ENCODE measurements at regions not wholly inside any gene's neighbourhood (a gene's known extent, or its start where the extent isn't known, plus 50 kb on each side); places are given as distances from the start of the nearest gene placed in this dataset.

DNA sequence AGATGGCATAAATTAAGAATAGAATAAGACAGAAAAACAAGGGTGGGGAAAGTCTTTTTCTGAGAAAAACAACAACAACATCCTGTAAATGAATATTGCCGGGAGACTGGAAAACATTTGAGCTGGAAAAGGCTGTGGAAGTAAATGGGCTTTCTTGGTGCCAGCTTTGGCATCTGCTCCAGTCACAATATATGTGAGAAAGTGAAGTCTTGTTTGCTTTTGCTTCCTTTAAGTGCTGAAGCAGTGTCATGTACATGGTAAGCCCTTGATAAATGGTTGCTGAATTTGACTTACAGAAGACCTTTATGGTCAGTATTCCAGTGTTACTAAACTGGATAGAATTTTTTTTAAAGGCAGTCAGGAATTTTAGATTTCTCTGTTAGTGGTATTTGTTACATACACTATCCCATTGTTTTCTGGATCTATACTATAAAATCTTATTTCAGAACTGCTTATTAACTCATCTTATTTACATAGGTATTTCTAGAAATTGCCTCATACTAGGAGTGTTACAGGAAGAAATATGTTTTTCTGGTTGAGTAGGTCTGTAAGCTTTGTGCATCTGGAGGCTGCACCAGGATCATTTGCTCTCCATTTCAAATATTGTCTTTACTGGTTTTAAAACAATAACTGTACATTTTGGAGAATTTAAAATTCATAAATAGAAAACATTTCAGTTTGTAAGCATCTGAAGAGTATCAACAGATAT lies 201.7 kb upstream of the FOXP2 start:
- no peaks in the 10 kb centered on the region for H3K4me1 ChIP-seq (ENCODE audit: control insufficient read depth, extremely low read depth, insufficient read depth, low read length)
- no peaks in the 10 kb centered on the region for H4K20me1 ChIP-seq (ENCODE audit: control insufficient read depth, extremely low read depth, insufficient read depth, low read length)
- DNase-seq (ENCODE audit: low read depth in 2 of 2), result peak; percentile 11 to 23
- H3K27me3 ChIP-seq (ENCODE audit: control insufficient read depth, insufficient read depth, low read length), result no peaks in the 10 kb centered on the region
- H3K4me3 ChIP-seq (replicated peaks in 1 of 4; ENCODE audit: control extremely low read depth in 1 of 4, insufficient read depth in 1 of 4, low read depth in 3 of 4, low read length in 4 of 4), result no peak overlapping the region
- H3K79me2 ChIP-seq (ENCODE audit: control insufficient read depth, insufficient read depth, low read length), result no peaks in the 10 kb centered on the region
- TF ChIP-seq, protein P1, sequence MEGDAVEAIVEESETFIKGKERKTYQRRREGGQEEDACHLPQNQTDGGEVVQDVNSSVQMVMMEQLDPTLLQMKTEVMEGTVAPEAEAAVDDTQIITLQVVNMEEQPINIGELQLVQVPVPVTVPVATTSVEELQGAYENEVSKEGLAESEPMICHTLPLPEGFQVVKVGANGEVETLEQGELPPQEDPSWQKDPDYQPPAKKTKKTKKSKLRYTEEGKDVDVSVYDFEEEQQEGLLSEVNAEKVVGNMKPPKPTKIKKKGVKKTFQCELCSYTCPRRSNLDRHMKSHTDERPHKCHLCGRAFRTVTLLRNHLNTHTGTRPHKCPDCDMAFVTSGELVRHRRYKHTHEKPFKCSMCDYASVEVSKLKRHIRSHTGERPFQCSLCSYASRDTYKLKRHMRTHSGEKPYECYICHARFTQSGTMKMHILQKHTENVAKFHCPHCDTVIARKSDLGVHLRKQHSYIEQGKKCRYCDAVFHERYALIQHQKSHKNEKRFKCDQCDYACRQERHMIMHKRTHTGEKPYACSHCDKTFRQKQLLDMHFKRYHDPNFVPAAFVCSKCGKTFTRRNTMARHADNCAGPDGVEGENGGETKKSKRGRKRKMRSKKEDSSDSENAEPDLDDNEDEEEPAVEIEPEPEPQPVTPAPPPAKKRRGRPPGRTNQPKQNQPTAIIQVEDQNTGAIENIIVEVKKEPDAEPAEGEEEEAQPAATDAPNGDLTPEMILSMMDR (conservative IDR thresholded peaks at IDR 0.05 in 1 of 2, IDR thresholded peaks at IDR 0.05 in 1 of 2; ENCODE audit: low read depth in 1 of 2, low read length in 2 of 2), result no peak
- no peak for TF ChIP-seq EZH2 (IDR thresholded peaks at IDR 0.05; ENCODE audit: low read length, missing control alignments)
- H3K4me2 ChIP-seq (ENCODE audit: extremely low read depth, insufficient read depth, low read length), result no peak overlapping the region
- no peaks in the 10 kb centered on the region for H3K36me3 ChIP-seq (ENCODE audit: control insufficient read depth, insufficient read depth, low read length)
- no peaks in the 10 kb centered on the region for H3K9me3 ChIP-seq (ENCODE audit: control insufficient read depth, insufficient read depth, low read depth, low read length)
- H2AFZ ChIP-seq (ENCODE audit: low read length), result no peak overlapping the region
- no peak overlapping the region for H3K27ac ChIP-seq (ENCODE audit: insufficient read depth, low read length)
- H3K9ac ChIP-seq (ENCODE audit: insufficient read depth, low read length), result no peak overlapping the region

DNA sequence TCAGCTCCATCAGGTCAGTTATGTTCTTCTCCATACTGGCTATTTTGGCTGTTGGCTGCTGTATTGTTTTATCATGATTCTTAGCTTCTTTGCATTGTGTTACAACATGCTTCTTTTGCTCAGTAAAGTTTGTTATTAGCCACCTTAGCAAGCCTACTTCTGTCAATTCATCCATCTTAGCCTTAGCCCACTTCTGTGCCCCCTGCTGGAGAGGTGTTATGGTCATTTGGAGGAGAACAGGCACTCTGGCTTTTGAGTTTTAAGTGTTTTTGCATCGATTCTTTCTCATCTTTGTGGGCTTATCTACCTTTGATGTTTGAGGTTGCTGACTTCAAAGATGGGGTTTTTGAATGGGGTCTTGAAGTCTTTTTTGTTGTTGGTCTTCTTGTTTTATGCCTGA lies 204.6 kb upstream of the FOXP2 start:
- DNase-seq (ENCODE audit: low read depth in 2 of 2), result no peak
- H3K9me3 ChIP-seq (ENCODE audit: control insufficient read depth, insufficient read depth, low read depth, low read length), result no peaks in the 10 kb centered on the region
- no peaks in the 10 kb centered on the region for H3K36me3 ChIP-seq (ENCODE audit: control insufficient read depth, insufficient read depth, low read length)
- no peaks in the 10 kb centered on the region for H3K27me3 ChIP-seq (ENCODE audit: control insufficient read depth, insufficient read depth, low read length)
- H2AFZ ChIP-seq (ENCODE audit: low read length), result no peak overlapping the region
- H4K20me1 ChIP-seq (ENCODE audit: control insufficient read depth, extremely low read depth, insufficient read depth, low read length), result no peaks in the 10 kb centered on the region
- no peak overlapping the region for H3K9ac ChIP-seq (ENCODE audit: insufficient read depth, low read length)
- no peak overlapping the region for H3K4me3 ChIP-seq (replicated peaks in 1 of 4; ENCODE audit: control extremely low read depth in 1 of 4, insufficient read depth in 1 of 4, low read depth in 3 of 4, low read length in 4 of 4)
- TF ChIP-seq, protein P1 (conservative IDR thresholded peaks at IDR 0.05 in 1 of 2, IDR thresholded peaks at IDR 0.05 in 1 of 2; ENCODE audit: low read depth in 1 of 2, low read length in 2 of 2), result peak in 1 of 2 donors; percentile 4
- no peak for TF ChIP-seq EZH2 (IDR thresholded peaks at IDR 0.05; ENCODE audit: low read length, missing control alignments)
- H3K4me1 ChIP-seq (ENCODE audit: control insufficient read depth, extremely low read depth, insufficient read depth, low read length), result no peaks in the 10 kb centered on the region
- no peak overlapping the region for H3K27ac ChIP-seq (ENCODE audit: insufficient read depth, low read length)
- no peak overlapping the region for H3K4me2 ChIP-seq (ENCODE audit: extremely low read depth, insufficient read depth, low read length)
- H3K79me2 ChIP-seq (ENCODE audit: control insufficient read depth, insufficient read depth, low read length), result no peaks in the 10 kb centered on the region

GRCh38 chr7:114206688-114207087 lies 207.9 kb upstream of the FOXP2 start:
- DNase-seq (ENCODE audit: low read depth in 2 of 2), result no peak
- Histone ChIP-seq H3K4me1 (ENCODE audit: control insufficient read depth, extremely low read depth, insufficient read depth, low read length) (no peaks in the 10 kb centered on the region), H4K20me1 (ENCODE audit: control insufficient read depth, extremely low read depth, insufficient read depth, low read length) (no peaks in the 10 kb centered on the region), H3K4me3 (replicated peaks in 1 of 4; ENCODE audit: control extremely low read depth in 1 of 4, insufficient read depth in 1 of 4, low read depth in 3 of 4, low read length in 4 of 4) (no peak overlapping the region), H2AFZ (ENCODE audit: low read length) (no peak overlapping the region), H3K9me3 (ENCODE audit: control insufficient read depth, insufficient read depth, low read depth, low read length) (no peaks in the 10 kb centered on the region), H3K27ac (ENCODE audit: insufficient read depth, low read length) (no peak overlapping the region), H3K27me3 (ENCODE audit: control insufficient read depth, insufficient read depth, low read length) (no peaks in the 10 kb centered on the region), H3K36me3 (ENCODE audit: control insufficient read depth, insufficient read depth, low read length) (no peaks in the 10 kb centered on the region), H3K4me2 (ENCODE audit: extremely low read depth, insufficient read depth, low read length) (no peak overlapping the region), H3K79me2 (ENCODE audit: control insufficient read depth, insufficient read depth, low read length) (no peaks in the 10 kb centered on the region), H3K9ac (ENCODE audit: insufficient read depth, low read length) (no peak overlapping the region)
- TF ChIP-seq EZH2 (IDR thresholded peaks at IDR 0.05; ENCODE audit: low read length, missing control alignments), result no peak
- TF ChIP-seq, protein P1 (conservative IDR thresholded peaks at IDR 0.05 in 1 of 2, IDR thresholded peaks at IDR 0.05 in 1 of 2; ENCODE audit: low read depth in 1 of 2, low read length in 2 of 2), result no peak
